Glutamatergic neuron (in vitro differentiated cells): ENCODE measurements at regions not wholly inside any gene's neighbourhood (a gene's known extent, or its start where the extent isn't known, plus 50 kb on each side); places are given as distances from the start of the nearest gene placed in this dataset.

ENCODE experiments used
- DNase-seq: peaks from one replicate; pipeline ENCODE4 v3.0.0; 2022
- H3K27ac Mint-ChIP-seq: one replicate; pipeline ENCODE4 v1.8.0; 2020; ENCODE audit warnings: mild to moderate bottlenecking, mixed read lengths, inconsistent platforms; ENCODE audit not compliant: unreplicated experiment
- H3K27me3 Mint-ChIP-seq: one replicate; pipeline ENCODE4 v1.8.0; 2020; ENCODE audit warnings: mild to moderate bottlenecking, moderate library complexity, mixed read lengths, inconsistent platforms; ENCODE audit not compliant: unreplicated experiment
- H3K36me3 Mint-ChIP-seq: one replicate; pipeline ENCODE4 v1.8.0; 2020; ENCODE audit warnings: mild to moderate bottlenecking, mixed read lengths, inconsistent platforms; ENCODE audit not compliant: unreplicated experiment
- H3K4me1 Mint-ChIP-seq: one replicate; pipeline ENCODE4 v1.8.0; 2020; ENCODE audit warnings: mild to moderate bottlenecking, low read depth, mixed read lengths, inconsistent platforms; ENCODE audit not compliant: unreplicated experiment
- H3K4me3 Mint-ChIP-seq: one replicate; pipeline ENCODE4 v1.8.0; 2020; ENCODE audit warnings: mild to moderate bottlenecking, mixed read lengths, inconsistent platforms; ENCODE audit not compliant: unreplicated experiment
- H3K9me3 Mint-ChIP-seq: one replicate; pipeline ENCODE4 v1.8.0; 2020; ENCODE audit warnings: mild to moderate bottlenecking, moderate library complexity, mixed read lengths, inconsistent platforms; ENCODE audit not compliant: unreplicated experiment
- TF ChIP-seq, protein P1 (sequence below): fragments of 200-600 bp; sonication (generic); IDR thresholded peaks from one replicate; pipeline ENCODE4 v1.5.0; 2021; ENCODE audit not compliant: partially characterized antibody, unreplicated experiment

DNA sequence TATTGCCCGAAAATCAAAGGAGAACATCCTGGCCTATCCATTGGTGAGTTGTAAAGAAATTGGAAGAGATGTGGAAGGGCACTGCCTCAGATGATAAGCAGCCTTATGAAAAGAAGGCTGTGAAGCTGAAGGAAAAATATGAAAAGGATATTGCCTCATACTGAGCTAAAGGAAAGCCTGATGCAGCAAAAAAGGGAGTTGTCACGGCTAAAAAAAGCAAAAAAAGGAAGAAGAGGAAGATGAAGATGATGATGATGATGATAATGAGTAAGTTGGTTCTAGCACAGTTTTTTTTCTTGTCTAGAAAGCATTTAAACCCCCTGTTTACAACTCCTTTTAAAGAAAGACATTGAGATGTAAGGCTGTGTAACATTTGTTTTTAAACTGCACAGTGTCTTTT, 59.8 kb upstream of the ZBED3 start:
- H3K4me1 Mint-ChIP-seq = peaks cover 2% of the 10 kb centered on the region
- H3K4me3 Mint-ChIP-seq = no peak overlapping the region
- no peaks in the 10 kb centered on the region for H3K9me3 Mint-ChIP-seq
- DNase-seq = no peak
- H3K27me3 Mint-ChIP-seq = peaks cover 2% of the 10 kb centered on the region
- no peak overlapping the region for H3K27ac Mint-ChIP-seq
- TF ChIP-seq, protein P1, sequence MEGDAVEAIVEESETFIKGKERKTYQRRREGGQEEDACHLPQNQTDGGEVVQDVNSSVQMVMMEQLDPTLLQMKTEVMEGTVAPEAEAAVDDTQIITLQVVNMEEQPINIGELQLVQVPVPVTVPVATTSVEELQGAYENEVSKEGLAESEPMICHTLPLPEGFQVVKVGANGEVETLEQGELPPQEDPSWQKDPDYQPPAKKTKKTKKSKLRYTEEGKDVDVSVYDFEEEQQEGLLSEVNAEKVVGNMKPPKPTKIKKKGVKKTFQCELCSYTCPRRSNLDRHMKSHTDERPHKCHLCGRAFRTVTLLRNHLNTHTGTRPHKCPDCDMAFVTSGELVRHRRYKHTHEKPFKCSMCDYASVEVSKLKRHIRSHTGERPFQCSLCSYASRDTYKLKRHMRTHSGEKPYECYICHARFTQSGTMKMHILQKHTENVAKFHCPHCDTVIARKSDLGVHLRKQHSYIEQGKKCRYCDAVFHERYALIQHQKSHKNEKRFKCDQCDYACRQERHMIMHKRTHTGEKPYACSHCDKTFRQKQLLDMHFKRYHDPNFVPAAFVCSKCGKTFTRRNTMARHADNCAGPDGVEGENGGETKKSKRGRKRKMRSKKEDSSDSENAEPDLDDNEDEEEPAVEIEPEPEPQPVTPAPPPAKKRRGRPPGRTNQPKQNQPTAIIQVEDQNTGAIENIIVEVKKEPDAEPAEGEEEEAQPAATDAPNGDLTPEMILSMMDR = no peak
- no peaks in the 10 kb centered on the region for H3K36me3 Mint-ChIP-seq

DNA sequence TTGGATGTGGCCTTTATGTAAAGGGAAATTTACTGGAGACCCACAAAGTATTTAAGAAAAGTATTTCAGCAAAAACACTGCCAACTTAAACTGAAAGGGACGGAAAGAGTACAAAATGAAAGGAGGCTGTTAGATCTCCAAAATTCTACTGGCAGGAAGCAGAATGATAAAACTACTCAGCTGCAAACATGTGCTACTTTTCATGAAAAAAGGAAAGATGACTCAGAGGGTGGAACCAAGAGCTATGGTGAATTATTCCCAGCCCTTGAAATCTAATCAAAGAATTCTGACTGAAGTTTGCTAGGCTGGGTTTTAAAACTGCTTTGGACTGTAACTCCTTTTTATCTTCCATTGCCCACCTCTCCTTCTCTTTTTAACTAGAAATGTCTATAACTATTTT, 58.6 kb upstream of the ZBED3 start:
- Mint-ChIP-seq H3K9me3 (no peaks in the 10 kb centered on the region), H3K36me3 (no peaks in the 10 kb centered on the region), H3K27me3 (peaks cover 2% of the 10 kb centered on the region), H3K4me3 (no peak overlapping the region), H3K27ac (no peak overlapping the region), H3K4me1 (no peaks in the 10 kb centered on the region)
- TF ChIP-seq, protein P1 = no peak
- DNase-seq = no peak

DNA sequence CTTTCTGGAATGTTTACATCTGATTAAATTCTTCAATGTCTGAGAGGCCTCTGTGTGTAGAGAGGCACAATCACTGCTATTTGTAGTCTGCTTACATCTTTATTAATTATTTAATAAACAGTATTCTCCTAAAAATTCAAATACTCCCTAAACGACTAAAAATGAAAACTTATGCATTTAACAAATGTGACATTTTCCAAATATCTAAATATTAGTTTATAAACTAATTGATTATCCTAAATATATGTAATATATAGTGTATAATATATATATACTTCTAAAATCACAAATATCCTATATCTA, 57.7 kb upstream of the ZBED3 start:
- Mint-ChIP-seq H3K4me3 (no peak overlapping the region), H3K36me3 (no peaks in the 10 kb centered on the region), H3K27me3 (peaks cover 2% of the 10 kb centered on the region), H3K9me3 (no peaks in the 10 kb centered on the region), H3K27ac (no peak overlapping the region), H3K4me1 (no peaks in the 10 kb centered on the region)
- TF ChIP-seq, protein P1 = no peak
- no peak for DNase-seq

DNA sequence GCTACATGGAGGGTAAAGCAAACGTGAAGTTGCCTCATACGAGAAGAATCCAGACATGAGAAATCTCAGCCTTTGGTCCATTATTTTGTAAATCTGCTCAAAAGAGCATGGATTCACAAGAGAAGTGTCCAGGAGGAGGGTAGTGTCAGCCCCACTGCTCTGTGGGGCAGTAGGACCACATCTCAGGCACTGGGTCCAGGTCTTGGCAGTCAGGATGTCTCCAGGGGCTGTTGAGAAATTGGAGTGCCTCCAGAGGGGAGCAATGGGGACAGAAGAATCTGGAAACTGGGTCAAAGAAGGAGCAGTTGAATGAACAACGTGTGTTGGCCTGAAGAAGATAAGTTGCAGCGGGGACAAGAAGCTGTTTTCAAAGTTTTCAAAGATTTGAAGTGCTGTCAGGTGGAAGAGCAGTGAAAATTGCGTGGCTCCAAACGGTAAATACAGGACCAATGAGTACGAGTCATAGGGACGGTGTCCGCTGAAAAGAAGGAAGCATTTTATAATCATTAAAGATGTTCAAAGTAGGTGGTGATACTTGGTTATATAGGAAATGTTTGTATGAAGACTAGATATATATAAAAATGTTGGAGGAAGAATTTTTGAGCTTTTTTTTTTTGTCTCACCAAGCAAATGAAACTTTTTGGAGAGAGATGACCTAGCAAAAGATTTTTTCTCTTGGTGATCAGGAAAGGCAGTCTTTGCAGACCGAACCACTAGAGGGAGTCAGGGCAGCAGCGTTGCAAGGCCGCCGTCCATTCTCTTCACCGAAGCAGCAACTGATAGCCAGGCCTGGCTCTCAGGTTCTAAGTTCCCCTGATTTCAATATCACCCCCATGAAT, 57.1 kb upstream of the ZBED3 start:
- H3K27ac Mint-ChIP-seq = peak overlapping the region; percentile 40
- TF ChIP-seq, protein P1 = peak; percentile 84
- DNase-seq = peak; percentile 79
- no peaks in the 10 kb centered on the region for H3K36me3 Mint-ChIP-seq
- no peak overlapping the region for H3K4me3 Mint-ChIP-seq
- H3K4me1 Mint-ChIP-seq = peaks cover under 1% of the 10 kb centered on the region
- peaks cover 2% of the 10 kb centered on the region for H3K27me3 Mint-ChIP-seq
- no peaks in the 10 kb centered on the region for H3K9me3 Mint-ChIP-seq

DNA sequence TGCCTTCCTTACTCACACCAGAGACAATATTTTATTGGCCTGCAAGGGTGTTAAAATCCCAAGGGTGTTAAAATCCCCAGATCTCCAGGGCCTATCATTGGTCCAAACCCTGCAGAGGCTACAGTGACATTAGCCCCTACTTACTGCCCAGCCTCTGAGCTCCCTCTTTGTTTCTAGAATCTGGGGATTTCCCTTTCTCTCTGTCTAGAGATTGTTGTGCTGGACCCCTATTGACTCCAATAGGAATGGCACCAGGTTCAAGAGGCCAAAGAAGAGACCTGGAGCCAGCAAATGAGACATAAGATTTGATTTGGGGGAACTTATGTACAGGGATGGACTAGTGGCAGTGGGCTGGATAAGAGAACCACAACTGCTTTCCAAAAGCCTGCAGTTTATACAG, 53.3 kb upstream of the ZBED3 start:
- Mint-ChIP-seq H3K27me3 (peaks cover 2% of the 10 kb centered on the region), H3K36me3 (no peaks in the 10 kb centered on the region), H3K27ac (no peak overlapping the region), H3K4me1 (peaks cover 8% of the 10 kb centered on the region), H3K4me3 (no peak overlapping the region), H3K9me3 (no peaks in the 10 kb centered on the region)
- no peak for DNase-seq
- TF ChIP-seq, protein P1 = peak; percentile 24
